SK-N-SH (cell line): ENCODE measurements at regions not wholly inside any gene's neighbourhood (a gene's known extent, or its start where the extent isn't known, plus 50 kb on each side); places are given as distances from the start of the nearest gene placed in this dataset.

Experiments used
- CTCF ChIP-seq: fragments of 200-600 bp; sonication (generic); IDR thresholded peaks from 2 replicates; pipeline ENCODE4 v1.6.1; 2017; ENCODE audit warnings: antibody characterized with exemption, mild to moderate bottlenecking, moderate library complexity
- ELF1 ChIP-seq: IDR thresholded peaks from 2 replicates; pipeline ENCODE4 v1.4.0; 2012
- GATA2 ChIP-seq: sonication (generic); formaldehyde crosslinking; IDR thresholded peaks from 2 replicates; pipeline ENCODE4 v1.5.0; 2020; ENCODE audit warnings: mild to moderate bottlenecking, missing genetic modification reagents
- IRF3 ChIP-seq: fragments of 150-350 bp; IDR thresholded peaks from 2 replicates; pipeline ENCODE4 v1.6.1; 2016; ENCODE audit warnings: mild to moderate bottlenecking, low read depth, low read length

GRCh38 chr17:56740481-56740880 is 93.2 kb downstream of the C17orf67 start (continued):
- TF ChIP-seq IRF3 (no peak), GATA2 (CRISPR knock-in tag) (no peak), ELF1 (no peak), CTCF (no peak)
